ENCODE measurements at regions not wholly inside any gene's neighbourhood (a gene's known extent, or its start where the extent isn't known, plus 50 kb on each side); places are given as distances from the start of the nearest gene placed in this dataset.

GRCh38 chr2:190584980-190585661 lies 50.6 kb upstream of the NEMP2 start:
- no peak for DNase-seq (ENCODE audit: insufficient read length, low spot score, missing footprints)
- H3K9me3 ChIP-seq (ENCODE audit: low read depth, low read length), result no peaks in the 10 kb centered on the region
- H4K20me1 ChIP-seq (ENCODE audit: insufficient read depth, low read length), result no peaks in the 10 kb centered on the region
- no peak for TF ChIP-seq CTCF (IDR thresholded peaks at IDR 0.05; ENCODE audit: extremely low read depth, low read depth, low read length)
- no peaks in the 10 kb centered on the region for H3K27me3 ChIP-seq (ENCODE audit: insufficient read depth, low read length)
- no peak overlapping the region for H3K27ac ChIP-seq (ENCODE audit: low read depth, low read length)
- H3K4me2 ChIP-seq (ENCODE audit: insufficient read depth, low read length), result no peak overlapping the region
- no peaks in the 10 kb centered on the region for H3K36me3 ChIP-seq (ENCODE audit: insufficient read depth, low read length)
- H3K4me3 ChIP-seq (ENCODE audit: insufficient read depth, low read length), result no peak overlapping the region
- H3K4me1 ChIP-seq (ENCODE audit: insufficient read depth, low read length), result peaks cover 4% of the 10 kb centered on the region
- H2AFZ ChIP-seq (ENCODE audit: low read length), result no peak overlapping the region
- H3K79me2 ChIP-seq (ENCODE audit: insufficient read depth, low read length), result no peaks in the 10 kb centered on the region

- H3K27ac ChIP-seq (ENCODE audit: low read depth, low read length), result no peak overlapping the region
- peaks cover 4% of the 10 kb centered on the region for H3K4me1 ChIP-seq (ENCODE audit: insufficient read depth, low read length)
- TF ChIP-seq CTCF (IDR thresholded peaks at IDR 0.05; ENCODE audit: extremely low read depth, low read depth, low read length), result no peak
- H3K27me3 ChIP-seq (ENCODE audit: insufficient read depth, low read length), result no peaks in the 10 kb centered on the region
- no peaks in the 10 kb centered on the region for H3K36me3 ChIP-seq (ENCODE audit: insufficient read depth, low read length)
- no peaks in the 10 kb centered on the region for H3K9me3 ChIP-seq (ENCODE audit: low read depth, low read length)
- no peak overlapping the region for H2AFZ ChIP-seq (ENCODE audit: low read length)
- no peaks in the 10 kb centered on the region for H4K20me1 ChIP-seq (ENCODE audit: insufficient read depth, low read length)
- no peaks in the 10 kb centered on the region for H3K79me2 ChIP-seq (ENCODE audit: insufficient read depth, low read length)
- no peak overlapping the region for H3K4me2 ChIP-seq (ENCODE audit: insufficient read depth, low read length)
- no peak overlapping the region for H3K4me3 ChIP-seq (ENCODE audit: insufficient read depth, low read length)
- no peak for DNase-seq (ENCODE audit: insufficient read length, low spot score, missing footprints)
These were observed 52.6 kb upstream of the NEMP2 start for GRCh38 chr2:190587106-190587505.

- H3K79me2 ChIP-seq (ENCODE audit: insufficient read depth, low read length), result no peaks in the 10 kb centered on the region
- H4K20me1 ChIP-seq (ENCODE audit: insufficient read depth, low read length), result no peaks in the 10 kb centered on the region
- H3K4me1 ChIP-seq (ENCODE audit: insufficient read depth, low read length), result peaks cover 11% of the 10 kb centered on the region
- H3K4me3 ChIP-seq (ENCODE audit: insufficient read depth, low read length), result no peak overlapping the region
- H3K27me3 ChIP-seq (ENCODE audit: insufficient read depth, low read length), result no peaks in the 10 kb centered on the region
- H3K4me2 ChIP-seq (ENCODE audit: insufficient read depth, low read length), result no peak overlapping the region
- DNase-seq (ENCODE audit: insufficient read length, low spot score, missing footprints), result no peak
- H3K36me3 ChIP-seq (ENCODE audit: insufficient read depth, low read length), result no peaks in the 10 kb centered on the region
- H2AFZ ChIP-seq (ENCODE audit: low read length), result no peak overlapping the region
- no peak overlapping the region for H3K27ac ChIP-seq (ENCODE audit: low read depth, low read length)
- TF ChIP-seq CTCF (IDR thresholded peaks at IDR 0.05; ENCODE audit: extremely low read depth, low read depth, low read length), result no peak
- no peaks in the 10 kb centered on the region for H3K9me3 ChIP-seq (ENCODE audit: low read depth, low read length)
These were observed 54.5 kb upstream of the NEMP2 start for GRCh38 chr2:190589008-190589407.

GRCh38 chr2:190591437-190591836 lies 56.9 kb upstream of the NEMP2 start:
- no peak for TF ChIP-seq CTCF (IDR thresholded peaks at IDR 0.05; ENCODE audit: extremely low read depth, low read depth, low read length)
- Histone ChIP-seq H3K9me3 (ENCODE audit: low read depth, low read length) (no peaks in the 10 kb centered on the region), H3K27me3 (ENCODE audit: insufficient read depth, low read length) (no peaks in the 10 kb centered on the region), H3K4me2 (ENCODE audit: insufficient read depth, low read length) (no peak overlapping the region), H3K4me3 (ENCODE audit: insufficient read depth, low read length) (no peak overlapping the region), H3K27ac (ENCODE audit: low read depth, low read length) (no peak overlapping the region), H3K36me3 (ENCODE audit: insufficient read depth, low read length) (no peaks in the 10 kb centered on the region), H3K4me1 (ENCODE audit: insufficient read depth, low read length) (peaks cover 11% of the 10 kb centered on the region), H4K20me1 (ENCODE audit: insufficient read depth, low read length) (no peaks in the 10 kb centered on the region), H2AFZ (ENCODE audit: low read length) (no peak overlapping the region), H3K79me2 (ENCODE audit: insufficient read depth, low read length) (no peaks in the 10 kb centered on the region)
- no peak for DNase-seq (ENCODE audit: insufficient read length, low spot score, missing footprints)
